Chondrocyte (in vitro differentiated cells): ENCODE measurements at regions not wholly inside any gene's neighbourhood (a gene's known extent, or its start where the extent isn't known, plus 50 kb on each side); places are given as distances from the start of the nearest gene placed in this dataset.

ENCODE experiments used
- DNase-seq: peaks from one replicate; pipeline ENCODE4 v3.0.0; 2021; ENCODE audit warnings: mixed read lengths, low spot score
- H3K27ac Mint-ChIP-seq: one replicate; pipeline ENCODE4 v1.8.0; 2021; ENCODE audit warnings: mild to moderate bottlenecking, moderate library complexity, mixed read lengths; ENCODE audit not compliant: unreplicated experiment
- H3K27me3 Mint-ChIP-seq: 2 replicates; pipeline ENCODE4 v1.8.0; 2021; ENCODE audit warnings: low read depth, mixed read lengths
- H3K36me3 Mint-ChIP-seq: 2 replicates; pipeline ENCODE4 v1.8.0; 2021; ENCODE audit warnings: low read depth, mixed read lengths
- H3K4me1 Mint-ChIP-seq: 2 replicates; pipeline ENCODE4 v1.8.0; 2021; ENCODE audit warnings: low read depth, mild to moderate bottlenecking, mixed read lengths
- H3K4me3 Mint-ChIP-seq: one replicate; pipeline ENCODE4 v1.8.0; 2021; ENCODE audit warnings: mild to moderate bottlenecking, moderate library complexity, mixed read lengths; ENCODE audit not compliant: unreplicated experiment
- H3K9me3 Mint-ChIP-seq: 2 replicates; pipeline ENCODE4 v1.8.0; 2021; ENCODE audit warnings: low read depth, mixed read lengths
- CTCF ChIP-seq: fragments of 200-600 bp; sonication (generic); IDR thresholded peaks from 2 replicates; pipeline ENCODE4 v1.5.0; 2021; ENCODE audit warnings: antibody characterized with exemption, mild to moderate bottlenecking, moderate library complexity

- Mint-ChIP-seq H3K27me3 (no peaks in the 10 kb centered on the region), H3K4me3 (no peak overlapping the region), H3K27ac (peak overlapping the region; percentile 3), H3K36me3 (peaks cover 13% of the 10 kb centered on the region), H3K9me3 (peaks cover 33% of the 10 kb centered on the region), H3K4me1 (peaks cover 5% of the 10 kb centered on the region)
- no peak for DNase-seq
- TF ChIP-seq CTCF, result no peak
These were observed 624.2 kb downstream of the MTRR start for GRCh38 chr5:8493176-8493575.

- no peak for TF ChIP-seq CTCF
- Mint-ChIP-seq H3K27ac (peak overlapping the region; percentile 80), H3K9me3 (peaks cover 36% of the 10 kb centered on the region), H3K4me3 (no peak overlapping the region), H3K36me3 (peaks cover 20% of the 10 kb centered on the region), H3K27me3 (no peaks in the 10 kb centered on the region), H3K4me1 (peaks cover 11% of the 10 kb centered on the region)
- no peak for DNase-seq
These were observed 631.5 kb downstream of the MTRR start for GRCh38 chr5:8500426-8500825.

- H3K27me3 Mint-ChIP-seq, result no peaks in the 10 kb centered on the region
- H3K4me3 Mint-ChIP-seq, result no peak overlapping the region
- H3K36me3 Mint-ChIP-seq, result peaks cover under 1% of the 10 kb centered on the region
- H3K4me1 Mint-ChIP-seq, result peaks cover 12% of the 10 kb centered on the region
- DNase-seq, result no peak
- no peak overlapping the region for H3K27ac Mint-ChIP-seq
- no peak for TF ChIP-seq CTCF
- peaks cover 5% of the 10 kb centered on the region for H3K9me3 Mint-ChIP-seq
These were observed 636.2 kb downstream of the MTRR start for GRCh38 chr5:8505196-8505595.

GRCh38 chr5:8508231-8508630 is 639.3 kb downstream of the MTRR start:
- Mint-ChIP-seq H3K27ac (no peak overlapping the region), H3K4me3 (no peak overlapping the region), H3K36me3 (no peaks in the 10 kb centered on the region), H3K27me3 (no peaks in the 10 kb centered on the region), H3K4me1 (peaks cover 3% of the 10 kb centered on the region), H3K9me3 (peaks cover 6% of the 10 kb centered on the region)
- DNase-seq, result no peak
- no peak for TF ChIP-seq CTCF

- peaks cover 3% of the 10 kb centered on the region for H3K9me3 Mint-ChIP-seq
- DNase-seq, result no peak
- peaks cover 4% of the 10 kb centered on the region for H3K4me1 Mint-ChIP-seq
- no peak for TF ChIP-seq CTCF
- H3K4me3 Mint-ChIP-seq, result no peak overlapping the region
- H3K36me3 Mint-ChIP-seq, result no peaks in the 10 kb centered on the region
- H3K27me3 Mint-ChIP-seq, result no peaks in the 10 kb centered on the region
- H3K27ac Mint-ChIP-seq, result no peak overlapping the region
These were observed 647.4 kb downstream of the MTRR start for GRCh38 chr5:8516356-8516755.
